Smooth muscle cell (in vitro differentiated cells): ENCODE measurements at regions not wholly inside any gene's neighbourhood (a gene's known extent, or its start where the extent isn't known, plus 50 kb on each side); places are given as distances from the start of the nearest gene placed in this dataset.

Source experiments
- DNase-seq: peaks from one replicate; lab custom pipeline; 2025; ENCODE audit not compliant: unreplicated experiment; lab: John Stamatoyannopoulos, UW
- H2AFZ ChIP-seq: fragments of 200-600 bp; sonication (generic); 2 replicates; pipeline ENCODE4 v1.6.0; 2016; ENCODE audit warnings: antibody characterized with exemption, low read depth, mild to moderate bottlenecking
- H3F3A ChIP-seq: fragments of 200-600 bp; sonication (generic); 2 replicates; pipeline ENCODE4 v1.6.0; 2017; ENCODE audit warnings: antibody characterized with exemption, low read depth
- H3K27ac ChIP-seq: fragments of 200-600 bp; sonication (generic); 2 replicates; pipeline ENCODE4 v1.5.1; 2016; ENCODE audit warnings: low read depth, mild to moderate bottlenecking
- H3K27me3 ChIP-seq: fragments of 200-600 bp; sonication (generic); 2 replicates; pipeline ENCODE4 v1.6.1; 2016; ENCODE audit warnings: low read depth, mild to moderate bottlenecking
- H3K36me3 ChIP-seq: fragments of 200-600 bp; sonication (generic); 2 replicates; pipeline ENCODE4 v1.5.1; 2016; ENCODE audit warnings: low read depth
- H3K4me1 ChIP-seq: fragments of 200-600 bp; sonication (generic); 2 replicates; pipeline ENCODE4 v1.5.1; 2016; ENCODE audit warnings: low read depth
- H3K4me2 ChIP-seq: fragments of 200-600 bp; sonication (generic); 2 replicates; pipeline ENCODE4 v1.6.0; 2016; ENCODE audit warnings: mild to moderate bottlenecking
- H3K4me3 ChIP-seq: fragments of 200-600 bp; sonication (generic); 2 replicates; pipeline ENCODE4 v1.5.1; 2016; ENCODE audit warnings: mild to moderate bottlenecking
- H3K79me2 ChIP-seq: fragments of 200-600 bp; sonication (generic); 2 replicates; pipeline ENCODE4 v1.6.0; 2016; ENCODE audit warnings: low read depth, mild to moderate bottlenecking
- H3K9ac ChIP-seq: fragments of 200-600 bp; sonication (generic); 2 replicates; pipeline ENCODE4 v1.6.0; 2016; ENCODE audit warnings: low read depth
- H3K9me3 ChIP-seq: fragments of 200-600 bp; sonication (generic); replicated peaks from 2 replicates; pipeline ENCODE4 v1.5.1; 2016; ENCODE audit warnings: low read depth
- H4K20me1 ChIP-seq: fragments of 200-600 bp; sonication (generic); 2 replicates; pipeline ENCODE4 v1.6.0; 2016; ENCODE audit warnings: low read depth
- WGBS: methylation state at CpG from one replicate; pipeline ENCODE4 v1.1.7; 2016; ENCODE audit warnings: low lambda C conversion rate; 5-methylcytosine and 5-hydroxymethylcytosine counted together
- TF ChIP-seq, protein P1 (sequence below): fragments of 200-600 bp; sonication (generic); IDR thresholded peaks from 2 replicates; pipeline ENCODE4 v1.5.1; 2017; ENCODE audit warnings: borderline replicate concordance, mild to moderate bottlenecking, antibody characterized with exemption; ENCODE audit not compliant: insufficient read depth, poor library complexity, severe bottlenecking

DNA sequence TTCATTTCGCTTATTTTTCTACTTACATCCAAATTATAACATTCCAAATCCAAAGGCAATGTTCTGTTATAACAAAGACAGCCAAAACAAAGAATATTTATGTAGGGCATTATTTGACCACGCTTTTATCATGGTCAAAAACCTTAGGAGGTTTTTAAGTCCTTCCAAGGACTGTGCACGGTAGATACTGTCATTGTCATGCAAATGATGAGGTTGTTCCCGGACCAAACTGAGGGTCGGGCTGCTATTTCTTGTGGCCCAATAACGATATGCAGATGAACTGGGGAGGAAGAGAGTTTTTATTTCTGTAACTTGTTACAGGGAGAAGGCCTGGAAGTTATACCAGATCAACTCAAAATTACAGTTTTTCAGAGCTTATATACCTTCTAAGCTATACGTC, 56.6 kb upstream of the STEAP4 start:
- H4K20me1 ChIP-seq: no peaks in the 10 kb centered on the region

DNA sequence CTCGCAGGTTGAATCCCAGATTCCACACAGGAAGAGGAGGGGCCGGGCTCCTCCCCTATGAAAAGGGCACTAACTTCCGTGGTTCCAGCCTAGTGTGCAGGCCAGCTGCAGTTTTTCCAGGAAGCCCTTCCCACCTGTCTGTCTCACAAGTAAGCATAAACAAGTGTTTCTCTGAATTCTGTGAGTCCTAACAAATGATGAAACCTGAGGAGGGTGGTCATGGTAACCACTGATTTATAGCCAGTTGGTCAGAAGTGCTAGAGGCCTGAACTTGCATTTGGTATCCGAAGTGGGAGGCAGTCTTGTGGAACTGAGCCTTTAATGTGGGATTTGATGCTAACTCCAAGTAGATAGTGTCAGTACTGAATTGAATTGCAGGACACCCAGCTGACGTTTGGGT, 54.7 kb upstream of the STEAP4 start:
- 49% methylated on average over 5 of the region's 5 CpGs for WGBS
- DNase-seq: no peak
- no peaks in the 10 kb centered on the region for H3F3A ChIP-seq

More for the DNA sequence above, 56.6 kb upstream of the STEAP4 start:
- no peak for DNase-seq
- Histone ChIP-seq H3K4me2 (no peak overlapping the region), H3K9me3 (no peaks in the 10 kb centered on the region), H3K27ac (no peak overlapping the region), H3F3A (no peaks in the 10 kb centered on the region), H3K4me3 (no peak overlapping the region), H3K9ac (no peak overlapping the region), H3K79me2 (no peaks in the 10 kb centered on the region), H3K36me3 (no peaks in the 10 kb centered on the region), H2AFZ (no peak overlapping the region), H3K27me3 (no peaks in the 10 kb centered on the region), H3K4me1 (no peaks in the 10 kb centered on the region)
- 78% methylated on average over 7 of the region's 7 CpGs for WGBS
- TF ChIP-seq, protein P1, sequence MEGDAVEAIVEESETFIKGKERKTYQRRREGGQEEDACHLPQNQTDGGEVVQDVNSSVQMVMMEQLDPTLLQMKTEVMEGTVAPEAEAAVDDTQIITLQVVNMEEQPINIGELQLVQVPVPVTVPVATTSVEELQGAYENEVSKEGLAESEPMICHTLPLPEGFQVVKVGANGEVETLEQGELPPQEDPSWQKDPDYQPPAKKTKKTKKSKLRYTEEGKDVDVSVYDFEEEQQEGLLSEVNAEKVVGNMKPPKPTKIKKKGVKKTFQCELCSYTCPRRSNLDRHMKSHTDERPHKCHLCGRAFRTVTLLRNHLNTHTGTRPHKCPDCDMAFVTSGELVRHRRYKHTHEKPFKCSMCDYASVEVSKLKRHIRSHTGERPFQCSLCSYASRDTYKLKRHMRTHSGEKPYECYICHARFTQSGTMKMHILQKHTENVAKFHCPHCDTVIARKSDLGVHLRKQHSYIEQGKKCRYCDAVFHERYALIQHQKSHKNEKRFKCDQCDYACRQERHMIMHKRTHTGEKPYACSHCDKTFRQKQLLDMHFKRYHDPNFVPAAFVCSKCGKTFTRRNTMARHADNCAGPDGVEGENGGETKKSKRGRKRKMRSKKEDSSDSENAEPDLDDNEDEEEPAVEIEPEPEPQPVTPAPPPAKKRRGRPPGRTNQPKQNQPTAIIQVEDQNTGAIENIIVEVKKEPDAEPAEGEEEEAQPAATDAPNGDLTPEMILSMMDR: no peak

DNA sequence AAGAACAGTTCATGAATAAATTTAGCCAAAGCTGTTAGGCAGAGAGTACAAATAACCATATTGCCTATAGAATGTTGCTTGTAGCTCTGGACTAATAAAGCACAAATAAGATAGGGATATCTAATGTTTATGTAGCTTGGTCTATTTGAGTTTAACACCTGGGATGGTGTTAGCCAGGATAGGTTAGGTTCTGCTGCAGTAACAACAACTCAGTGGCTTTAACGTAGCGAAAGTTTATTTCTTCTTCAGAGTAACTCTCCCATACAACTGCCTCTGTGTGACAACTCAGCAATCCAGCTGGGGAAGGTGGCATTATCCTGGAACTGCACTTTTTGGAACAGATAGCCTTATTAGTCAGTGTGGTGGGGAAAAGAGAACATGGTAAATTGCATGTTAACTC, 52.2 kb upstream of the STEAP4 start:
- Histone ChIP-seq H3K9ac (no peak overlapping the region), H3K4me2 (no peak overlapping the region), H3F3A (no peaks in the 10 kb centered on the region), H3K27ac (no peak overlapping the region), H3K79me2 (no peaks in the 10 kb centered on the region), H3K4me3 (no peak overlapping the region), H2AFZ (no peak overlapping the region), H3K4me1 (no peaks in the 10 kb centered on the region), H3K9me3 (no peaks in the 10 kb centered on the region), H3K27me3 (no peaks in the 10 kb centered on the region), H4K20me1 (no peaks in the 10 kb centered on the region), H3K36me3 (no peaks in the 10 kb centered on the region)
- DNase-seq: no peak
- WGBS: 94% methylated on average over 2 of the region's 2 CpGs
- TF ChIP-seq, protein P1: no peak

More for the DNA sequence above, 54.7 kb upstream of the STEAP4 start:
- H3K79me2 ChIP-seq: no peaks in the 10 kb centered on the region
- no peaks in the 10 kb centered on the region for H3K4me1 ChIP-seq
- H3K27me3 ChIP-seq: no peaks in the 10 kb centered on the region
- H3K4me3 ChIP-seq: no peak overlapping the region
- no peaks in the 10 kb centered on the region for H4K20me1 ChIP-seq
- no peaks in the 10 kb centered on the region for H3K36me3 ChIP-seq
- no peak overlapping the region for H3K27ac ChIP-seq
- no peaks in the 10 kb centered on the region for H3K9me3 ChIP-seq
- H3K9ac ChIP-seq: no peak overlapping the region
- no peak overlapping the region for H2AFZ ChIP-seq
- H3K4me2 ChIP-seq: no peak overlapping the region
- TF ChIP-seq, protein P1: no peak

DNA sequence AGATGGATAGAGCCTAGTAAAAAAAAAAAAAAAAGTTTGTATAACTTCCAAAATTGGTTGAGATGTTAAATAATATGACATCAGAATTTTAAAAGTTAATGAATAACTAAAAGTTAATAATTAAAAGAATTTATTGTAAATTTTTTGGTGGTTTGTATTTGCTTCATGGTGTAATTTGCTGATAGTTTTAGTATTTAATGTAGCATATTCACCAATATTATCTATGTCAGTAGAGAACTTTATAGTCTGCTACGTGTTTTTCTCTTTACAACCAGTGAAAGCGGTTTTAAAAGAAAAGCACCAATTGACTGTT, 51.8 kb upstream of the STEAP4 start:
- DNase-seq: no peak
- H3K36me3 ChIP-seq: no peaks in the 10 kb centered on the region
- H3K4me3 ChIP-seq: no peak overlapping the region
- H3K27me3 ChIP-seq: no peaks in the 10 kb centered on the region
- H3K79me2 ChIP-seq: no peaks in the 10 kb centered on the region
- H3K9ac ChIP-seq: no peak overlapping the region
- H3K4me2 ChIP-seq: no peak overlapping the region
- no peaks in the 10 kb centered on the region for H3K9me3 ChIP-seq
- 90% methylated on average over 2 of the region's 2 CpGs for WGBS
- no peaks in the 10 kb centered on the region for H3K4me1 ChIP-seq
- no peaks in the 10 kb centered on the region for H3F3A ChIP-seq
- no peak overlapping the region for H2AFZ ChIP-seq
- no peak overlapping the region for H3K27ac ChIP-seq
- TF ChIP-seq, protein P1: no peak
- no peaks in the 10 kb centered on the region for H4K20me1 ChIP-seq
